Activated CD4-positive, alpha-beta memory T cell treated with anti-CD3 and anti-CD28 coated beads for 36 hours (primary cell): ENCODE measurements at regions not wholly inside any gene's neighbourhood (a gene's known extent, or its start where the extent isn't known, plus 50 kb on each side); places are given as distances from the start of the nearest gene placed in this dataset.

Source experiments
- CTCF ChIA-PET: fragments of 350-600 bp; sonication (Branson Sonifier 250); formaldehyde crosslinking; loops from one replicate; lab custom pipeline; 2021; ENCODE audit warnings: antibody characterized with exemption, inconsistent platforms; lab: Charles Lee
- POLR2A ChIA-PET: fragments of 350-600 bp; sonication (Branson Sonifier 250); formaldehyde crosslinking; loops from one replicate; lab custom pipeline; 2021; ENCODE audit warnings: antibody characterized with exemption; lab: Charles Lee
- DNase-seq: peaks from one replicate; pipeline ENCODE4 v3.0.0-alpha.2; 2020
- H3K27ac Mint-ChIP-seq: one replicate; pipeline ENCODE4 v1.8.0; 2021; ENCODE audit warnings: mixed read lengths
- H3K27me3 Mint-ChIP-seq: one replicate; pipeline ENCODE4 v1.8.0; 2021; ENCODE audit warnings: mixed read lengths
- H3K36me3 Mint-ChIP-seq: one replicate; pipeline ENCODE4 v1.8.0; 2021; ENCODE audit warnings: mixed read lengths
- H3K4me1 Mint-ChIP-seq: one replicate; pipeline ENCODE4 v1.8.0; 2021; ENCODE audit warnings: low read depth, mixed read lengths
- H3K4me3 Mint-ChIP-seq: one replicate; pipeline ENCODE4 v1.8.0; 2021; ENCODE audit warnings: mild to moderate bottlenecking, mixed read lengths
- H3K9me3 Mint-ChIP-seq: one replicate; pipeline ENCODE4 v1.8.0; 2021; ENCODE audit warnings: mixed read lengths
- intact Hi-C: fragments of 100-400 bp; cut with micrococcal nuclease; formaldehyde crosslinking; loops from one replicate; pipeline ENCODE4 v1.15.1; 2023

GRCh38 chr16:51723036-51723724 is 572.1 kb upstream of the SALL1 start:
- DNase-seq: no peak
- H3K9me3 Mint-ChIP-seq: peaks cover 7% of the 10 kb centered on the region
- no peak overlapping the region for H3K4me3 Mint-ChIP-seq
- ChIA-PET POLR2A (no interaction called here), CTCF (no interaction called here)
- H3K27me3 Mint-ChIP-seq: no peaks in the 10 kb centered on the region
- intact Hi-C loops: no loop called here
- no peak overlapping the region for H3K27ac Mint-ChIP-seq
- H3K4me1 Mint-ChIP-seq: no peaks in the 10 kb centered on the region
- no peaks in the 10 kb centered on the region for H3K36me3 Mint-ChIP-seq

GRCh38 chr16:51722467-51722866 is 571.4 kb upstream of the SALL1 start:
- H3K27ac Mint-ChIP-seq: no peak overlapping the region
- H3K4me1 Mint-ChIP-seq: no peaks in the 10 kb centered on the region
- H3K36me3 Mint-ChIP-seq: no peaks in the 10 kb centered on the region
- no peak for DNase-seq
- no peak overlapping the region for H3K4me3 Mint-ChIP-seq
- intact Hi-C loops: no loop called here
- no peaks in the 10 kb centered on the region for H3K27me3 Mint-ChIP-seq
- POLR2A ChIA-PET: no interaction called here
- peaks cover 7% of the 10 kb centered on the region for H3K9me3 Mint-ChIP-seq
- CTCF ChIA-PET: no interaction called here

DNA sequence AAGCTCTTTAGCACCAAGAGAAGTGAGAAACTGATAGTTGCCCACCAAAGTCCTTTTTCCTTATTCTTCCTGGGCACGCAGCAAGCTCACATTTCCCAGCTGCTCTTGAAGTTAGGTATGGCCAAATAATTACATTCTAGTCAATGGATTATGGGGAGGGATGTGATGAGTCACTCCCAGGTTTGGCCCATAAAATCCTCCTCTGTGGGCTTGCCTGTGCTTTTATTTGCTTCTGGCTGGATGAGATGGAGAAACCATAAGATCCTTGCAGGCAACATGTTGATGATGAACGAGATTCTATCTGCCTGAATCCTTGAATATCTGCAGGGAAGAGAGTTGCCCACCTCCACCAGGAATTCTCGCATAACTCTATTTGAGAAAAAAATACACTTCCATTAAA is 568.3 kb upstream of the SALL1 start:
- Mint-ChIP-seq H3K4me1 (no peaks in the 10 kb centered on the region), H3K27ac (no peak overlapping the region), H3K4me3 (no peak overlapping the region), H3K36me3 (no peaks in the 10 kb centered on the region), H3K9me3 (peaks cover 12% of the 10 kb centered on the region), H3K27me3 (no peaks in the 10 kb centered on the region)
- DNase-seq: no peak
- intact Hi-C loops: no loop called here
- POLR2A ChIA-PET: no interaction called here
- CTCF ChIA-PET: no interaction called here

DNA sequence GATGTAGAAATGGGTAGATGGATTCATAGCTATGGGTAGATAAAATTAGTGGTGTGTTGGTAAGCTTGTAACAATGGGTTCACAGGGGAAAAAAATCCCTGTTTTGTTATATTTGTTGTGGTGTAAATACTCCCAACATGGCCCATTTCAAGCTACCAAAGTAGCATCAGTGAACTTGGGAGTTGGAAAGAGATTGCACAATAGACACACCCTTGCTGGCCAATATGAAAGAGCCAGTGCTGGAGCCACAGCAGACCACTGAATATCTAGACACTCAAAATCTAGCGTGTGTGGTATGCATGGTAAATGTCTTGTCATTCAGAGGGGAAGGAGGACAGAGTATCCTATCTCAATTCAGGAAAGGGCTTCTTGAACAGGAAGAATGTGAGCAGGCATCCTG is 565.1 kb upstream of the SALL1 start:
- Mint-ChIP-seq H3K9me3 (peaks cover 17% of the 10 kb centered on the region), H3K4me3 (no peak overlapping the region), H3K27ac (no peak overlapping the region), H3K27me3 (no peaks in the 10 kb centered on the region), H3K36me3 (no peaks in the 10 kb centered on the region), H3K4me1 (no peaks in the 10 kb centered on the region)
- ChIA-PET CTCF (interaction anchor here (0.6 kb wide), 1 partner anchor 214 kb away, joined by 3 read pairs; no protein-coding TSS in a partner anchor), POLR2A (no interaction called here)
- DNase-seq: no peak
- intact Hi-C loops: no loop called here

GRCh38 chr16:51713502-51713901 is 562.4 kb upstream of the SALL1 start:
- H3K4me3 Mint-ChIP-seq: no peak overlapping the region
- H3K27me3 Mint-ChIP-seq: no peaks in the 10 kb centered on the region
- intact Hi-C loops: no loop called here
- peaks cover 20% of the 10 kb centered on the region for H3K9me3 Mint-ChIP-seq
- CTCF ChIA-PET: no interaction called here
- no peak overlapping the region for H3K27ac Mint-ChIP-seq
- H3K4me1 Mint-ChIP-seq: no peaks in the 10 kb centered on the region
- DNase-seq: no peak
- POLR2A ChIA-PET: no interaction called here
- H3K36me3 Mint-ChIP-seq: no peaks in the 10 kb centered on the region

DNA sequence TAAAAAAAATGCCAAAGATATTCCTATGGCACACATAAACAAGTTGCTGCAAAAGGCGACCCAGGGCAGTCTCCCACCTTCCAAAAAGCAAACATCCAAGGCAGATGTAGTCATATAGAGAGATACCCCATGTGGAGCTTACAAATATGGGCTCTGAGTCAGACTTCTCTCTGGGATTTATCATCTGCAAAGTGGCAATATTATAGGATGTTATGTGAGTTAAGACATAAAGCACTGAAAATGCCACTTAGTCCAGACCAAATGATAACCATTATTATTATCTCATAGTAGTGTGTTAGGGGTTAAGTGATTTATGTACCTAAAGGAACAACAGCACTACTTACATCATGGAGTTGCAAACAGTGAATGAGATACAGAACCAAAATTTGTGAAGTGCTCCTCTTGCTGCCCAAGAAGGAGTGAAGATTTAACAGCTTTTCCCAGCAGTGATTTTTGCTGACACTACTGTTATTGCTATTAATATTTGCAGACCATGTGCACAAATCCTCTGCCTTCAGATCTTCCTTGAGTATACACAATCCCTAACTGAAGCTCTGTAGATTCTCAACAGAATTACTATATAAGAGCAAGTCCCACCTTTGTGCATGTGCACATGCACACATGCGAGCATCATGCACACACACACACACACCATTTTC is 560.0 kb upstream of the SALL1 start:
- peaks cover 20% of the 10 kb centered on the region for H3K9me3 Mint-ChIP-seq
- ChIA-PET POLR2A (no interaction called here), CTCF (no interaction called here)
- no peak overlapping the region for H3K27ac Mint-ChIP-seq
- no peak for DNase-seq
- H3K4me1 Mint-ChIP-seq: no peaks in the 10 kb centered on the region
- H3K36me3 Mint-ChIP-seq: no peaks in the 10 kb centered on the region
- H3K4me3 Mint-ChIP-seq: no peak overlapping the region
- intact Hi-C loops: no loop called here
- H3K27me3 Mint-ChIP-seq: no peaks in the 10 kb centered on the region

DNA sequence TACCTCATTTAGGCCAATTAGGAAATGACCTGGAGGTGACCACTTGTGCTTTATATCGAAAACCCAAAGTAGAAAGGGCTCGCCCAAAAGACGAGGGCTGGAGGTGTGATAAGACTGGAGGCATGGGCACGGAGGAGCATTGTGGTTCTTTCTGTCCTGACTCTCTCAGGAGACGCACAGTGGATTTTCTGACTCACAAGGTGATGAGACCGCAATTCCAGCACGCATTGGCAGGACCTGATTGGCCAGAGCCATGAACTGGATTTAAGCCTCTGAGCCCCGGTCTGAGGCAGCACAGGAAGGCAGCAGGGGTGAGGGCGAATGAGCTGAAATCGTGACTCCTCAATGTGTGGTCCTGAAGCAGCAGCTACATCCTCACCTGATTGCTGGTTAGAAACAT is 559.1 kb upstream of the SALL1 start:
- DNase-seq: no peak
- CTCF ChIA-PET: no interaction called here
- H3K27ac Mint-ChIP-seq: no peak overlapping the region
- POLR2A ChIA-PET: no interaction called here
- H3K4me1 Mint-ChIP-seq: no peaks in the 10 kb centered on the region
- H3K4me3 Mint-ChIP-seq: no peak overlapping the region
- no peaks in the 10 kb centered on the region for H3K27me3 Mint-ChIP-seq
- intact Hi-C loops: no loop called here
- H3K36me3 Mint-ChIP-seq: no peaks in the 10 kb centered on the region
- H3K9me3 Mint-ChIP-seq: peaks cover 20% of the 10 kb centered on the region

GRCh38 chr16:51708861-51709260 is 557.8 kb upstream of the SALL1 start:
- H3K4me3 Mint-ChIP-seq: no peak overlapping the region

DNA sequence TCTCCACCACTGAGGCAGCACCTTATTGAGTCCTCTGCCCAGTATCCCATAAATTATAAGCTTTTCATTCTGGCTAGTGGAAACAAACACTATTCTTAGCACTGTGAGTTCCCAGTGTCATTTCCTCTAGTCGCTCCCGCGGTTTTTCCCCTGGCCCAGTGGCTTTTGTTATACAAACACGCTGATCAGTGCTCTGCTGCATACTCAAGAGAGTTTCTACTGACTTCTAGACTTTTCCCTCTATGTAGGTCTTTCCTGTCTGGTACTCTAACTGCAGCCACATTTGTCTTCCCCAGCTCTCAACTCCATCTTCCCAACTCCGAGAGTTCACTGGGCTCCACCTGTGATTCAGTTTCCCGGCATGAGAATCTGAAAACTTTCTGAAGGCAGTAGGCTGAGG is 556.6 kb upstream of the SALL1 start:
- DNase-seq: no peak
- Mint-ChIP-seq H3K27me3 (no peaks in the 10 kb centered on the region), H3K36me3 (peaks cover 2% of the 10 kb centered on the region), H3K4me3 (no peak overlapping the region), H3K27ac (no peak overlapping the region), H3K4me1 (no peaks in the 10 kb centered on the region), H3K9me3 (peaks cover 24% of the 10 kb centered on the region)
- ChIA-PET POLR2A (no interaction called here), CTCF (no interaction called here)
- intact Hi-C loops: no loop called here

More at GRCh38 chr16:51708861-51709260, 557.8 kb upstream of the SALL1 start:
- Mint-ChIP-seq H3K9me3 (peaks cover 18% of the 10 kb centered on the region), H3K36me3 (peaks cover 2% of the 10 kb centered on the region), H3K4me1 (no peaks in the 10 kb centered on the region), H3K27me3 (no peaks in the 10 kb centered on the region), H3K27ac (no peak overlapping the region)
- intact Hi-C loops: no loop called here
- ChIA-PET CTCF (no interaction called here), POLR2A (no interaction called here)
- no peak for DNase-seq

DNA sequence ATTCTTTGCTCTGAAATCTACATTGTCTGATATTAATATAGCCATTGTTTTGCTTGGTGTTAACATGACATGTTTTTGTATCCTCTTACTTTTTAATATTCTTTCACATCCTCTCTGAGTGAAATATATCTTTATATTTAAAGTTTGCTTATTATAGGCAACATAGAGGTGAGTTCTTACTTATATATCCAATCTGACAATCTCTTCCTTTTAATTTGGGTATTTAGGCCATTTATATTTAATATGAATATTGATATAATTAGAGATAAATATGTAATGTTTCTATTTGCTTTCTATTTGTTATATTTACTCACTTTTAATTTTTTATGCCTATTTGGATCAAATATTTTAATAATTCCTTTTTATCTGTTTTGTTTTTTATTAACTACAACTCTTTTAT is 554.1 kb upstream of the SALL1 start:
- H3K36me3 Mint-ChIP-seq: peaks cover 2% of the 10 kb centered on the region
- no peaks in the 10 kb centered on the region for H3K27me3 Mint-ChIP-seq
- CTCF ChIA-PET: no interaction called here
- POLR2A ChIA-PET: no interaction called here
- H3K4me1 Mint-ChIP-seq: no peaks in the 10 kb centered on the region
- no peak overlapping the region for H3K27ac Mint-ChIP-seq
- no peak for DNase-seq
- intact Hi-C loops: no loop called here
- H3K4me3 Mint-ChIP-seq: no peak overlapping the region
- H3K9me3 Mint-ChIP-seq: peaks cover 25% of the 10 kb centered on the region

GRCh38 chr16:51701025-51701424 is 550.0 kb upstream of the SALL1 start:
- no peaks in the 10 kb centered on the region for H3K4me1 Mint-ChIP-seq
- H3K27ac Mint-ChIP-seq: no peak overlapping the region
- peaks cover 20% of the 10 kb centered on the region for H3K9me3 Mint-ChIP-seq
- intact Hi-C loops: no loop called here
- ChIA-PET CTCF (no interaction called here), POLR2A (no interaction called here)
- no peak for DNase-seq
- no peak overlapping the region for H3K4me3 Mint-ChIP-seq
- H3K36me3 Mint-ChIP-seq: peaks cover 2% of the 10 kb centered on the region
- no peaks in the 10 kb centered on the region for H3K27me3 Mint-ChIP-seq

DNA sequence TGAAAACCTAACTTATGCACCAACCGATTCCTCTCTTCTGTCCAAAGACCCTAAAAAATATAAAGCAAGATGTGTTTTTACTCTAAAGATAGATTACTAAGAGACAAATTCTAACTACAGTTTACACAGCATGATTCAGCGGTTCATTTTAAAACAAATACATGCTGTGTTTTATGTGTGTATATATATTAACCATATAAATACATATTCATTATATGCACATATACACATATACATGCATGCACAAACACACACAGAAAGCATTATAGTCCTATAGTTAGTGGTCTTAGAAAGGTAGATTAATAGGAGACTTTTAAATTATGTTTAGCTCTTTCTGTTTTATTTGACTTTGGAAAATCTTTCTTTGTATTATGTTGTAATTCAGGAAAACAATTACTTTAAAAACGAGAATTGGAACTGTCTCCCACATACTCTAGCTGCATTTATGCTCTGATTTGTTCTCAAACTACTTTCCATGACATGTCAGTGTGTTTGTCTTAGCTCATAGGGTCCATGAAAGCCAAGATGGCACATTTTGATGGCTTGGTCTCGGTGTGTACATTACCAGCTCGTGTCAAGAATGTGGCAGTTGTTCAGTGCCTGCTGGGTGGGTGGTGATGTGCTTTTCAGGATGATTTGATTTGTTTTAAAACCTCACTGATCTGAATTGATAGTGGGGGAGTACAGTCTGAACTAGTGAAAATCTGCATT is 548.8 kb upstream of the SALL1 start:
- Mint-ChIP-seq H3K4me1 (no peaks in the 10 kb centered on the region), H3K9me3 (peaks cover 21% of the 10 kb centered on the region), H3K27ac (no peak overlapping the region), H3K4me3 (no peak overlapping the region), H3K36me3 (peaks cover 2% of the 10 kb centered on the region), H3K27me3 (no peaks in the 10 kb centered on the region)
- ChIA-PET POLR2A (no interaction called here), CTCF (interaction anchor here (0.5 to 0.8 kb wide), 2 partner anchors 40 to 247 kb away, joined by 3 to 4 read pairs; no protein-coding TSS in a partner anchor)
- no peak for DNase-seq
- intact Hi-C loops: no loop called here
